ENCODE measurements at regions not wholly inside any gene's neighbourhood (a gene's known extent, or its start where the extent isn't known, plus 50 kb on each side); places are given as distances from the start of the nearest gene placed in this dataset.
"Not testable (repeated sequence)": the region's sequence is repeated elsewhere in the genome, so short reads cannot be mapped to it uniquely, and the experiment has no call there.

DNA sequence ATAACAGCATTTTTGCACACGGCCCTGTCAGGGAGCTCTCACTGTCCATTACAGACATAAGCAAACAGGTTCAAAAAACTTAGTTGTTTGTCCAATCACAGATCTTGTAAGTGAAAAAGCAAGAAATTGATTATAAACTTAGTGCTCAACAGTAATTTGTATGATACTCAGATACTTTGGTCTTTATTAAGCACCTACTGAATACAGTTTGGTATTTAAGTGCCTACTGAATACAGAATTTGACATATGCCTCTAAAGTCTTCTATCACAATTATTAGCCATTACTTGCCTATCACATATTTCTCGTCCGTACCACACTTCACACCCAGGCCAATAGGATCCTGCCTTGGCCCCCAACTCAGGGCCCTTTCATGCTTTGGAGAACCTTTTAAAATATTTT is 283.1 kb downstream of the SUCLG1 start:
- no peak overlapping the region for H3K4me3 Mint-ChIP-seq
- ATAC-seq (replicated peaks), result no peak
- H3K4me1 Mint-ChIP-seq, result no peaks in the 10 kb centered on the region
- H3K27ac Mint-ChIP-seq, result no peak overlapping the region
- DNase-seq, result no peak
- peaks cover 0 to 3% of the 10 kb centered on the region in 2 donors for H3K27me3 Mint-ChIP-seq
- no peaks in the 10 kb centered on the region for H3K36me3 Mint-ChIP-seq
- H3K9me3 Mint-ChIP-seq, result no peaks in the 10 kb centered on the region

DNA sequence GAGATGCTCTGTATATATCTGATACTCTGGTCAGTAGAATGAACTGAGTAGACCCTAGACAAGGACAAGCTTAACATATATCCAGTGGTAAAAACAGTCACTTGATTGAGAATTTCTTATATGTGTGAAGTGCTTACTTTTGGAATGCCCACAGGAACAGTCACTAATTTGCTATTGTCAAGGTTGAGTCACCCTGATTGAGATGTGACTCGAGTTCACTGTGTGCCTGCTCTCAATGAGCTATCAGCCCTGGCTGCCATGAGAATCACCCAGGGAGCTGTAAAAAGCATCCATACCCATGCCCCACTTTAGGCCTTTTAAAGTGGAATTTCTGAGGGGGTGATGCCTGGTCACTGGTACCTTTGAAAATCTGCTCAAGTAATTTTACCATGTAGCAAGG is 283.7 kb downstream of the SUCLG1 start:
- no peak for ATAC-seq (replicated peaks)

DNA sequence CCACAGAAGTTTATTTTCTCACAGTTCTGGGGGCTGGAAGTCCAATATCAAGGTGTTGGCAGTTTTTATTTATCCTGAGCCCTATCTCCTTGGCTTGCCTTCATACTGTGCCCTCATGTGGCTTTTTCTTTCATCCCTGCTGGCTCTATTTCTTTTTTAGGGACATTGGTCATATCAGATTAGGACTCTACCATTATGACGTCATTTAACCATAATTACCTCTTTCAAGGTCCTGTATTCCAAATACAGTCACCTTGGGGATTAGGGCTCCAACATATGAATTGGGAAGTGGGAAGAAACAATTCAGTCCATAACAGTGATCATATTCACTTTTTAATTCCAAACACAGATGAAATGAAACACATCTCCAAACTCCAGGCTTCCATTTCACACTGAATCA is 286.0 kb downstream of the SUCLG1 start:
- ATAC-seq (replicated peaks), result no peak
- Mint-ChIP-seq H3K4me1 (no peaks in the 10 kb centered on the region), H3K36me3 (no peaks in the 10 kb centered on the region), H3K9me3 (peaks cover 3 to 4% of the 10 kb centered on the region in 2 donors), H3K27me3 (no peaks in the 10 kb centered on the region), H3K27ac (no peak overlapping the region), H3K4me3 (no peak overlapping the region)
- DNase-seq, result no peak

More for the DNA sequence above, 283.7 kb downstream of the SUCLG1 start:
- Mint-ChIP-seq H3K27ac (no peak overlapping the region), H3K4me1 (no peaks in the 10 kb centered on the region), H3K36me3 (no peaks in the 10 kb centered on the region), H3K9me3 (no peaks in the 10 kb centered on the region), H3K4me3 (no peak overlapping the region), H3K27me3 (peaks cover 0 to 3% of the 10 kb centered on the region in 2 donors)
- DNase-seq, result no peak

DNA sequence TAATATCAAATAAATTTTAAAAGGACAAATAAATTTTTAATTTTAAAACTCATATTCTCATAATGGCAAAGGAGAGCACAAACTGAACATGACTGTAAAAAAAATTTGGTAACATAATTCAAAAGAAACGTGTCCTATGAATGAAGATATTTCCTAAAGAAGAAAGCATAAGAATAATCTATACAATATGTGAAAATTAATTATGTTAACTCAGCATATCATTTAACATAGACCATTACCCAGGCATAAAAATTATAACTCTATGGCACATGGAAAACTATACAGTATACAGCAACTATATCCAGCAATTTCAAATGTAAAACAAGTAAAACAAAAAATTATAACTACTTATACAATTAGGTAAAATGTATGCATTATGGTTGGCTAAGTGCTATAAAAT is 288.1 kb downstream of the SUCLG1 start:
- H3K4me1 Mint-ChIP-seq, result no peaks in the 10 kb centered on the region
- peaks cover 6 to 7% of the 10 kb centered on the region in 2 donors for H3K9me3 Mint-ChIP-seq
- no peak overlapping the region for H3K4me3 Mint-ChIP-seq
- ATAC-seq (replicated peaks) (no peak), DNase-seq (no peak)
- no peaks in the 10 kb centered on the region for H3K36me3 Mint-ChIP-seq
- no peaks in the 10 kb centered on the region for H3K27me3 Mint-ChIP-seq
- H3K27ac Mint-ChIP-seq, result no peak overlapping the region

DNA sequence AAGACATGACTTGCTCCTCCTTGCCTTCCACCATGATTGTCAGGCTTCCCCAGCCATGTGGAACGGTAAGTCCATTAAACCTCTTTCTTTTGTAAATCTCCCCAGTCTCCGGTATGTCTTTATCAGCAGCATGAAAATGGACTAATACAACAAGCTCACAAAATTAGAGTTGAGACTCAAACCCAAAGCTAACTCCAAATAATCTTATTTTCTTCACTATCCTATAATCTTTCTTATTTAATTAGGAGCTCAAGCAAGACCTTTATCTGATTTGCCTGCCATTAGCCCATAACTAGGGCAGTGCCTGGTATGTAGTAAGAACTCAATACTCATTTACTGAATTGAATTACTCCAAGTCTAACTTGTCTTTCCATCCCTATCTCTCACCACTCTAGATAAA is 289.2 kb downstream of the SUCLG1 start:
- DNase-seq (no peak), ATAC-seq (replicated peaks) (no peak)
- no peaks in the 10 kb centered on the region for H3K4me1 Mint-ChIP-seq
- no peaks in the 10 kb centered on the region for H3K27me3 Mint-ChIP-seq
- no peak overlapping the region for H3K27ac Mint-ChIP-seq
- no peaks in the 10 kb centered on the region for H3K36me3 Mint-ChIP-seq
- H3K4me3 Mint-ChIP-seq, result no peak overlapping the region
- H3K9me3 Mint-ChIP-seq, result peaks cover 6 to 7% of the 10 kb centered on the region in 2 donors

DNA sequence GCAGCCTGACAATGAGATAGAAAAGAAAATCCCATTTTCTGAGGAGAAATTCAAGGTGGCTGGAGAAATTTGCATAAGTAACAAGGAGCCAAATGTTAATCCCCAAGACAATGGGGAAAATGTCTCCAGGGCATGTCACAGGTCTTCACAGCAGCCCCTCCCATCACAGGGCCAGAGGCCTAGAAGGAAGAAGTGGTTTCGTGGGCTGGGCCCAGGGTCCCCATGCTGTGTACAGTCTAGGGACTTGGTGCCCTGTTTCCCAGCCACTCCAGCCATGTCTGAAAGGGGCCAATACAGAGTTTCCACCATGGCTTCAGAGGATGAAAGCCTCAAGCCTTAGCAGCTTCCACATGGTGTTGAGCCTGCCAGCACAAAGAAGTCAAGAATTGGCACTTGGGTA is 290.5 kb downstream of the SUCLG1 start:
- not testable (repeated sequence) for H3K4me1 Mint-ChIP-seq; H3K36me3 Mint-ChIP-seq; DNase-seq; H3K27me3 Mint-ChIP-seq; H3K9me3 Mint-ChIP-seq; H3K4me3 Mint-ChIP-seq; H3K27ac Mint-ChIP-seq; ATAC-seq (replicated peaks)

DNA sequence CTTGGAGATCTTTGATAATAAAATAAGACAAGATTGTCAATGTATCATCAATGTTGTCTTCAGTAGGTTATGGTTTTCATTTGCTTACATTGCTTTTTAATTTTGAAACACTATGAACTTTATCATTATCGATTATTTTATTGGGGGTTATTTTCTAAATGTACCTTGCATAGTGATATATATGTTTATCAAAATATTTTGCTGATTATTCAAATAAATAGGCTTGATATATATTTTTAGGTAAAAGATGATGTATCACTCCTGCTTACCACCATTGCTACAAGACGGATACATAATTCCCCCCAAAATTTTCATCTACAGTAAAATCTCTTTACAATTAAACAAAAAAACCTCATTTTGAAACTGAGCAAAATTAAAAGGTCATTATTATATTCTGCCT is 293.8 kb downstream of the SUCLG1 start:
- peaks cover 6 to 7% of the 10 kb centered on the region in 2 donors for H3K9me3 Mint-ChIP-seq
- H3K4me3 Mint-ChIP-seq, result no peak overlapping the region
- no peaks in the 10 kb centered on the region for H3K27me3 Mint-ChIP-seq
- ATAC-seq (replicated peaks), result no peak
- H3K4me1 Mint-ChIP-seq, result no peaks in the 10 kb centered on the region
- no peak overlapping the region for H3K27ac Mint-ChIP-seq
- no peak for DNase-seq
- no peaks in the 10 kb centered on the region for H3K36me3 Mint-ChIP-seq

DNA sequence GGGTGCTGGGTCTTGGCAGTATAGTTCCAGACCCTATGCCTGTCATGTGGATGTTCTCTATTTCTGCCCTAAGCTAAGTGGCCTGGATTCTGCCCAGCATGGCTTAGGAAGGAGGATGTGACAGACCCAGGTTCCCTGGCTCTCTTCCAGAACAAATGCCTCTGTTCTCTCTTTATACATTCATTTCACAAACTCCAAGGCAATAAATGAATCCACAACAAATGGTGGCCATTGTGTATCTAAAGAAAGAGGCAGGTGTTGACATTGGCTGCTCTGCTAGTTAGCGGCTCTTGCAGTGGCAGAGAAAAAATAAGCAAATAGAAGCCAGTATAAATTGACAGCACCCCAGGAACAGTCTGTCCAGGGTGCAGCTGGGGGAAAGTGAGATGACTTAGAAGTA is 298.6 kb downstream of the SUCLG1 start:
- no peaks in the 10 kb centered on the region for H3K9me3 Mint-ChIP-seq
- no peak for ATAC-seq (replicated peaks)
- no peaks in the 10 kb centered on the region for H3K27me3 Mint-ChIP-seq
- no peak overlapping the region for H3K27ac Mint-ChIP-seq
- no peaks in the 10 kb centered on the region for H3K36me3 Mint-ChIP-seq
- no peak for DNase-seq
- no peaks in the 10 kb centered on the region for H3K4me1 Mint-ChIP-seq
- H3K4me3 Mint-ChIP-seq, result no peak overlapping the region

DNA sequence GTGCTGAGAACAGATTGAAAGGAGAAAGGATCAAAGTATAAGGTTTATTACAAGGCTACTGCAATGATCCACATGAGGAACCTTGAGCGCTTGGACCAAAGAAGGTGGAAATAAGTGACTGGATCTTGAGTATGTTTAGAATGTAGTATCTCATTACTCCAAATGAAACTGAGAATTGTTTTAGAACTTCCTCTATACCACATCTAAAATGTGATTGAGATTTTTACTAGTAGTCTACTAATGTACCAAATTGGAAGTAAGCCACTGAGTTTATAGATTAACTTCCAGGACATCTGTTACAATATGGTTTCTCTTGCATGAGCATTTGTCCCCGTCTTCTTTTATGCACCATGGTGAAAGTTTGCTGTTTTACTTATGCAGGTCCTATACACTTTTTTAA is 300.5 kb downstream of the SUCLG1 start:
- DNase-seq, result no peak
- Mint-ChIP-seq H3K27ac (no peak overlapping the region), H3K4me3 (no peak overlapping the region), H3K4me1 (no peaks in the 10 kb centered on the region), H3K9me3 (no peaks in the 10 kb centered on the region), H3K36me3 (no peaks in the 10 kb centered on the region), H3K27me3 (no peaks in the 10 kb centered on the region)
- ATAC-seq (replicated peaks), result no peak

DNA sequence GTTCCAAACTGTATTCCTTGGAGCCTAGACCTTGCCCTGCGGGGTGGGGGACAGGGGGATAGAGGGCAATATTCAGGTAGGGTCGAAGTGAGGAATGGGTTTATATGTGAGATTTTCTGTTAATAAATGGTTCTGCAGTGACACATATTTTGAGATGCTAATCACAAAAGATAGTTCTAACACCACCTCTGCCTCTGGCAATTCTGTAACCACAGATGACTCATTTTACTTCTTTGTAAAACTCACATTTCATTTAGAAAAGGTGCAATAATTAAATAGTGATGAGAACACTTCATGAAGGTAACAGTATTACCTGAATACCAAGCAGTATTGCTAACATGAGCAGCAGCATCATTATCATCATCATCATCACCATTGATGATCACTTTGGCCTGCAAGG is 306.6 kb downstream of the SUCLG1 start:
- Mint-ChIP-seq H3K27ac (no peak overlapping the region), H3K4me3 (no peak overlapping the region), H3K9me3 (no peaks in the 10 kb centered on the region), H3K36me3 (no peaks in the 10 kb centered on the region), H3K27me3 (no peaks in the 10 kb centered on the region), H3K4me1 (no peaks in the 10 kb centered on the region)
- ATAC-seq (replicated peaks), result no peak
- DNase-seq, result no peak

DNA sequence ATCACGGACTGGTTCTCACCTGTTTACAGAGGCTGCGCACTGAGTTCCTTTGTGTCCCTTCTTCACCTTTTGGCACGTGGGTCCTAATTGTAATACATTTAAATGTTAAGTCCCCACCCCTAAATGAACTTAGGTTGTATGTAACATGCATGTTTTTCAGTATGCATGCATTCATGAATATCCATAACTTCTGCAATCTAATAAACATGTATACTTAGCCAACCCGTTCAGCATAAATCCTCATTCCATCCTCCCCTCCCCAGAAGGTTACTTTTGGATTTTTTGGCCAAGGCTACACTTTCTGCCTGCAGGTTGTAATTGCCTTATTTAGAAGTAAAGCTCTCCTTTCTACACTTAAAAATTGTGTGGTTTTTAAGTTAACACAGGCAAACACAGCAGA is 314.7 kb downstream of the SUCLG1 start:
- Mint-ChIP-seq H3K9me3 (no peaks in the 10 kb centered on the region), H3K4me3 (no peak overlapping the region), H3K36me3 (no peaks in the 10 kb centered on the region), H3K4me1 (no peaks in the 10 kb centered on the region), H3K27ac (no peak overlapping the region), H3K27me3 (no peaks in the 10 kb centered on the region)
- ATAC-seq (replicated peaks) (no peak), DNase-seq (no peak)

DNA sequence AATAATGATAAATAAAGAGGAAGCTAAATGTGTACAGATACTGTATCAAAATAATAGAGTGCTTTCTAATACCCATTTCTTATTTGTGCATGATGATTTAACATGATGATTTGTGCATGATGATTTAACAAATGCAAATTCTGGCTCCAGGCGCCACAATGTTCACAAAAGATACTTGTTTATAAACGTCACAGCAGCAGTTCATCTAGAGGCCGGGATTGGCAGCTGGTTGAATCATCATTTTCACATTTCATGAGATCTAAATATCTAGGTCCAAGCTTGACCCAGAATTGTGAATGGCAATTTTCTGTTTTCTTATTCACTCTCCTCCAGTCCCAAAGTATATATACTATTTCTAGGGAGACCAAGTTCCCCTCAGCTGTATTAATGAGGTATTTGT is 322.0 kb downstream of the SUCLG1 start:
- no peak overlapping the region for H3K27ac Mint-ChIP-seq
- no peak overlapping the region for H3K4me3 Mint-ChIP-seq
- no peaks in the 10 kb centered on the region for H3K36me3 Mint-ChIP-seq
- no peaks in the 10 kb centered on the region for H3K4me1 Mint-ChIP-seq
- ATAC-seq (replicated peaks) (no peak), DNase-seq (no peak)
- no peaks in the 10 kb centered on the region for H3K9me3 Mint-ChIP-seq
- peaks cover 0 to 6% of the 10 kb centered on the region in 2 donors for H3K27me3 Mint-ChIP-seq

DNA sequence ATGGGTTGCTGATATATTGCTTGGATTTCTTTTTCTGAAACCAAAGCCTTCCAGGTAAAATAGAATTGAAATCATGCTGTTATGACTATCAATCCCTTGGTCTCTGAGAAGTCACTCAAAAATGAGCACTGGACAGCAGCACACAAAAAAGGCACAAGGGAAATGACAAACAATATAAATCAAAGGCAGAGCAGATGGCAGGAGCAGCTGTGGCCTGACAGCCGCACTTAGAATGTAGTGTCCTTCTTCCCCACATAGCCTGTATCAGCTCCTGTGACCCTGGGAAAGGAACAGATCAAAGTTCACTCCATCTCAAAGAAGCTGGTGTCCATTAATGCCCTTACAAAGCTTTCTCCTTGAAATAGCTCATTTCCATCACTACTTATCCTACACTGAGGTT is 326.7 kb downstream of the SUCLG1 start:
- Mint-ChIP-seq H3K27me3 (peaks cover 0 to 6% of the 10 kb centered on the region in 2 donors), H3K9me3 (peaks cover 0 to 4% of the 10 kb centered on the region in 2 donors), H3K27ac (no peak overlapping the region), H3K36me3 (no peaks in the 10 kb centered on the region), H3K4me1 (no peaks in the 10 kb centered on the region), H3K4me3 (no peak overlapping the region)
- DNase-seq (no peak), ATAC-seq (replicated peaks) (no peak)

DNA sequence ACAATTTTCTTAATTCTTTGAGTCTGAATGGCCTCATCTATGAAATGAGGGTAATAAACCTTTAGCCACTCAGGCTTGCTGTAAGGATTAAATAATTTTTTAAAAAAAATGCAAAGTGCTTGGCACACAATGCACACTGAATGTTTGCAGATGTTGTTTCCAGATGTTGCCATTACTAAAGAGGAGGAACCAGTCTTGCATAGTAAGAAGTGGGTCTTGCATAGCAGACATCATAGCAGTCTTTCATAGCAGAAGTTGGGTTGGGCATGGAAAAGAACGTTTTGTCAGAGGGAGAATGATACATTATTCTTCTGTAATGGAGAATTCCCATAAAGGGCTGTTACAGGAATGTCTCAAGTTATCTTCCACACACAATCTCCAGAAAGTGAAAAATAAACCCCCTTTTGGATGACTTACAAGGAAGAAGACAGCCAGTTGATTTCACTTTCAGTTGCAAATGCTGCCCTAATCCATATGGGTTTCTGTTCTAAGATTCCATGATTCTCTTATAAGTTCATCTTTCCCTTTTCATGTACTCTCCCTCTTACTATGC is 327.7 kb downstream of the SUCLG1 start:
- Mint-ChIP-seq H3K36me3 (no peaks in the 10 kb centered on the region), H3K27ac (no peak overlapping the region), H3K9me3 (peaks cover 0 to 4% of the 10 kb centered on the region in 2 donors), H3K4me3 (no peak overlapping the region), H3K4me1 (no peaks in the 10 kb centered on the region), H3K27me3 (peaks cover 0 to 6% of the 10 kb centered on the region in 2 donors)
- DNase-seq, result no peak
- no peak for ATAC-seq (replicated peaks)

DNA sequence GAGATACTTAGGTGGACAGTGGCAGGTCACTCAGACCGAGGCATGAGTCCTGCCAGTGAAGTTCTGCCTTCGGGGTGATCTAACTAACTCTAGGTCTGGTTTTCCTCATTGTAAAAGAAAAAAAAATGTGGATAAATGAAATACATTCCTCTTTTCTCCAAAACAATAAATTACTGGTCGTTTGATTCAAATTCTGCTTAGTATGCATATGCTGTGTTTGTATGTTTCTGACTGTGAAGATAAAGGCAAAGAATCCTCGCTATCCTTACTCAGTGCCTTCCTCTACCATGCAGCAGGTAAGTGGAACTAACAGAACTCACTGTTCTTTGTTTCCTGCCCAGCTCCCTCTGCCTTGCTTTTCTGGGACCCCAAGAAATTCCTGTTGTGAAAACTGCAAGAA is 330.1 kb downstream of the SUCLG1 start:
- Mint-ChIP-seq H3K4me3 (no peak overlapping the region), H3K27ac (no peak overlapping the region), H3K36me3 (no peaks in the 10 kb centered on the region), H3K4me1 (no peaks in the 10 kb centered on the region), H3K27me3 (no peaks in the 10 kb centered on the region), H3K9me3 (peaks cover 0 to 4% of the 10 kb centered on the region in 2 donors)
- ATAC-seq (replicated peaks), result no peak
- DNase-seq, result no peak

DNA sequence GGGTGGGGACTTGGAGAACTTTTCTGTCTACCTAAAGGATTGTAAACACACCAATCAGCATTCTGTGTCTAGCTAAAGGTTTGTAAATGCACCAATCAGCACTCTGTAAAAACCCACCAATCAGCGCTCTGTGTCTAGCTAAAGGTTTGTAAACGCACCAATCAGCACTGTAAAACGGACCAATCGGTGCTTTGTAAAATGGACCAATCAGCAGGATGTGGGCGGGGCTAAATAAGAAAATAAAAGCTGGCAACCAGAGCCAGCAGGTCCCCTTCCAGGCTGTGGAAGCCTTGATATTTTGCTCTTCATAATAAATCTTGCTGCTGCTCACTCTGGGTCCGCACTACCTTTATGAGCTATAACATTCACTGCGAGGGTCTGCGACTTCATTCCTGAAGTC is 331.3 kb downstream of the SUCLG1 start:
- not testable (repeated sequence) for H3K9me3 Mint-ChIP-seq; H3K4me3 Mint-ChIP-seq; H3K27me3 Mint-ChIP-seq; H3K4me1 Mint-ChIP-seq; H3K36me3 Mint-ChIP-seq; H3K27ac Mint-ChIP-seq; ATAC-seq (replicated peaks); DNase-seq
